ENCODE measurements at regions not wholly inside any gene's neighbourhood (a gene's known extent, or its start where the extent isn't known, plus 50 kb on each side); places are given as distances from the start of the nearest gene placed in this dataset.

DNA sequence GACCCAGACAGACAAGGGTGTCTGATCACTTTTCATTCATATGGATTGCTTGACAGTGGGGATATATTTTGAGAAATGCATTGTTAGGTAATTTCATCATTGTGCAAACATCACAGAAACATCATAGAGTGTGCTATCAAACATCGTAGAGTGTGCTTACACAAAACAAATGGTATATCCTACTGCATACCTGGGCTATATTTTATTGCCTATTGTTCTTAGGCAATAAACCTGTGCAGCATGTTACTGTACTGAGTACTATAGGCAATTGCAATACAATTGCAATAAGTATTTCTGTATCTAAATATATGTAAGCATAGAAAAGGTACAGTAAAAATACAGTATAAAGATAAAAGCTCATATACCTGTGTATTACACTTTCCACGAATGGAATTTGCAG is 319.1 kb downstream of the KIF20B start:
- ATAC-seq (ENCODE audit: poor library complexity), result no peak
- no peak overlapping the region for H3K27ac ChIP-seq (ENCODE audit: low read depth in 1 of 2, low read length in 2 of 2)
- ChIA-PET POLR2A (no interaction called here), CTCF (no interaction called here)
- no peak overlapping the region for H3K4me3 ChIP-seq (ENCODE audit: low read length)
- no peaks in the 10 kb centered on the region for H3K27me3 ChIP-seq (ENCODE audit: control insufficient read depth in 1 of 2, insufficient read depth in 2 of 2, low read length in 2 of 2)
- Mint-ChIP-seq H3K36me3 (ENCODE audit: low read depth) (no peaks in the 10 kb centered on the region), H3K27ac (no peak overlapping the region), H3K4me3 (no peak overlapping the region), H3K9me3 (peaks cover 6% of the 10 kb centered on the region), H3K27me3 (no peaks in the 10 kb centered on the region), H3K4me1 (ENCODE audit: low read depth) (no peaks in the 10 kb centered on the region)
- peaks cover 0 to 3% of the 10 kb centered on the region in 2 experiments for H3K9me3 ChIP-seq (ENCODE audit: control insufficient read depth in 1 of 2, insufficient read depth in 1 of 2, low read length in 2 of 2)
- TF ChIP-seq, protein P1, sequence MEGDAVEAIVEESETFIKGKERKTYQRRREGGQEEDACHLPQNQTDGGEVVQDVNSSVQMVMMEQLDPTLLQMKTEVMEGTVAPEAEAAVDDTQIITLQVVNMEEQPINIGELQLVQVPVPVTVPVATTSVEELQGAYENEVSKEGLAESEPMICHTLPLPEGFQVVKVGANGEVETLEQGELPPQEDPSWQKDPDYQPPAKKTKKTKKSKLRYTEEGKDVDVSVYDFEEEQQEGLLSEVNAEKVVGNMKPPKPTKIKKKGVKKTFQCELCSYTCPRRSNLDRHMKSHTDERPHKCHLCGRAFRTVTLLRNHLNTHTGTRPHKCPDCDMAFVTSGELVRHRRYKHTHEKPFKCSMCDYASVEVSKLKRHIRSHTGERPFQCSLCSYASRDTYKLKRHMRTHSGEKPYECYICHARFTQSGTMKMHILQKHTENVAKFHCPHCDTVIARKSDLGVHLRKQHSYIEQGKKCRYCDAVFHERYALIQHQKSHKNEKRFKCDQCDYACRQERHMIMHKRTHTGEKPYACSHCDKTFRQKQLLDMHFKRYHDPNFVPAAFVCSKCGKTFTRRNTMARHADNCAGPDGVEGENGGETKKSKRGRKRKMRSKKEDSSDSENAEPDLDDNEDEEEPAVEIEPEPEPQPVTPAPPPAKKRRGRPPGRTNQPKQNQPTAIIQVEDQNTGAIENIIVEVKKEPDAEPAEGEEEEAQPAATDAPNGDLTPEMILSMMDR (IDR thresholded peaks at IDR 0.05), result no peak
- intact Hi-C loops (cut with DNase I, micrococcal nuclease), result no loop called here
- no peaks in the 10 kb centered on the region for H3K4me1 ChIP-seq (ENCODE audit: insufficient read depth, low read length)
- no peak for DNase-seq
- H3K36me3 ChIP-seq (ENCODE audit: insufficient read depth, low read length), result no peaks in the 10 kb centered on the region

DNA sequence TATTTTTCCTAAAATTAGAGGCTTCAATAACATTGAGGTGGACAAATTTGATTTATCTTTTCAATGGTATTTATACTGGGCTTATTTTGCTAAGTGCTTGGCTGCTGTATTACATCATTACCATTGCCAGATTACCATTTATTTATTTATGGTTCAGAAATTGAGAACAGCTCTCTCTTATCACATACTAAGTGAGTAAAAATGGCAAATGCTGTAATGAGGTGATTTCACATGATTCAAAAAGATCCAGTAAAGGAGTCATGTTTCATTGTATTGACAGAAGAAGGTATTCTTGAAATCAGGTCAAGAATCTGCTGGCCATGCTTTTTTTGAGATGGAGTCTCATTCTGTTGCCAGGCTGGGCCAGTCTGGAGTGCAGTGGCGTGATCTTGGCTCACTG is 322.6 kb downstream of the KIF20B start:
- Mint-ChIP-seq H3K36me3 (ENCODE audit: low read depth) (no peaks in the 10 kb centered on the region), H3K4me3 (no peak overlapping the region), H3K4me1 (ENCODE audit: low read depth) (no peaks in the 10 kb centered on the region), H3K27me3 (no peaks in the 10 kb centered on the region), H3K9me3 (no peaks in the 10 kb centered on the region), H3K27ac (no peak overlapping the region)
- no peak for ATAC-seq (ENCODE audit: poor library complexity)
- Histone ChIP-seq H3K36me3 (ENCODE audit: insufficient read depth, low read length) (no peaks in the 10 kb centered on the region), H3K9me3 (ENCODE audit: control insufficient read depth in 1 of 2, insufficient read depth in 1 of 2, low read length in 2 of 2) (peaks cover 0 to 3% of the 10 kb centered on the region in 2 experiments), H3K27ac (ENCODE audit: low read depth in 1 of 2, low read length in 2 of 2) (no peak overlapping the region), H3K27me3 (ENCODE audit: control insufficient read depth in 1 of 2, insufficient read depth in 2 of 2, low read length in 2 of 2) (no peaks in the 10 kb centered on the region), H3K4me3 (ENCODE audit: low read length) (no peak overlapping the region), H3K4me1 (ENCODE audit: insufficient read depth, low read length) (no peaks in the 10 kb centered on the region)
- TF ChIP-seq, protein P1 (IDR thresholded peaks at IDR 0.05), result no peak
- DNase-seq, result no peak
- ChIA-PET POLR2A (no interaction called here), CTCF (no interaction called here)
- intact Hi-C loops (cut with DNase I, micrococcal nuclease), result no loop called here

- peaks cover 3% of the 10 kb centered on the region for H3K9me3 Mint-ChIP-seq
- no peaks in the 10 kb centered on the region for H3K27me3 Mint-ChIP-seq
- H3K4me1 ChIP-seq (ENCODE audit: insufficient read depth, low read length), result no peaks in the 10 kb centered on the region
- DNase-seq, result no peak
- no peak overlapping the region for H3K4me3 ChIP-seq (ENCODE audit: low read length)
- no peak overlapping the region for H3K27ac ChIP-seq (ENCODE audit: low read depth in 1 of 2, low read length in 2 of 2)
- ChIA-PET CTCF (no interaction called here), POLR2A (no interaction called here)
- no peak overlapping the region for H3K27ac Mint-ChIP-seq
- peaks cover 0 to 3% of the 10 kb centered on the region in 2 experiments for H3K9me3 ChIP-seq (ENCODE audit: control insufficient read depth in 1 of 2, insufficient read depth in 1 of 2, low read length in 2 of 2)
- H3K4me3 Mint-ChIP-seq, result no peak overlapping the region
- TF ChIP-seq, protein P1 (IDR thresholded peaks at IDR 0.05), result no peak
- no peaks in the 10 kb centered on the region for H3K27me3 ChIP-seq (ENCODE audit: control insufficient read depth in 1 of 2, insufficient read depth in 2 of 2, low read length in 2 of 2)
- intact Hi-C loops (cut with DNase I, micrococcal nuclease), result no loop called here
- H3K36me3 Mint-ChIP-seq (ENCODE audit: low read depth), result no peaks in the 10 kb centered on the region
- ATAC-seq (ENCODE audit: poor library complexity), result no peak
- no peaks in the 10 kb centered on the region for H3K4me1 Mint-ChIP-seq (ENCODE audit: low read depth)
- no peaks in the 10 kb centered on the region for H3K36me3 ChIP-seq (ENCODE audit: insufficient read depth, low read length)
Observed at GRCh38 chr10:90028312-90028711, 326.9 kb downstream of the KIF20B start.

Data from CD4-positive, alpha-beta T cell (primary cell).